ENCODE measurements at regions not wholly inside any gene's neighbourhood (a gene's known extent, or its start where the extent isn't known, plus 50 kb on each side); places are given as distances from the start of the nearest gene placed in this dataset.
"Not testable (repeated sequence)": the region's sequence is repeated elsewhere in the genome, so short reads cannot be mapped to it uniquely, and the experiment has no call there.

DNA sequence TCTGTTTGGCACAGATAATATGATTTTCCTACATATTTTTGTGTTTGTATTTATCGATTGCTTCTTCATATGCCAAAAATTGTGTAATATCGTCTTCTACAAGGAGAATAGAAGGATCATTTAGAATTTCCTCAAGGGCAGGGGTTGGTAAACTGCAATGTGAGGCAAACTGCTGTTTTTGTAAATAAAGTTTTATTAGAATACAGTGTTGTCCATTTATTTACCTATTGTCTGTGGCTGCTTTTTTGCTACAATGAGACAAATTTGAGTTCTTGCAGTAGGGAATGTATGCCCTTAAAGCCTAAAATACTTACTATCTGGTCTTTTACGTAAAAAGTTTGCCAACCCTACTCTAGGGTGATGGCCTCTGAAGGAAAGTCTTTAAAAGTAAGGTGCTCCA lies 509.5 kb downstream of the TMEM114 start:
- Histone ChIP-seq H3K4me1 (ENCODE audit: insufficient read depth, low read length) (no peaks in the 10 kb centered on the region), H3K9me3 (ENCODE audit: control insufficient read depth, insufficient read depth, low read length) (no peaks in the 10 kb centered on the region), H3K9ac (ENCODE audit: low read depth, low read length) (no peak overlapping the region), H3K36me3 (ENCODE audit: insufficient read depth, low read length) (no peaks in the 10 kb centered on the region)

DNA sequence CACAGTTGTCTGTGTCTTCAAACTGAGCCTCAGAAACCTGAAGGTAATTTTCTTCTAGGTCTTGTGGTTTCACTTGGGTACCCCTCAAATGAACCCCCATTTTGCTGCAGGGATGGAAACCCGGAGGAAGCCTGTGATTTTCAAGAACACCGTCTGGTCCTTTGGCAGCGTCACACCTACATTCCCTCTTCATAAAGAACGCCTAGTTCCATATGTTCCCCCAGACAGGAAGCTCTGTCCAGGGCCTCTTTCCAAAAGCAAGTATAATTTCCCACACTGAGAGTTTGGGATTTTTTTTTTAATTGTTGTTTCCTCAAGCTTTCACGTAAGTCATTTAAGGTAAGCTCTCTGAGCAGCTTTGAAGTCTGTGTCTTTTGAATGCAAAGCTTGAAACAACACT lies 515.0 kb downstream of the TMEM114 start:
- no peaks in the 10 kb centered on the region for H3K4me1 ChIP-seq (ENCODE audit: insufficient read depth, low read length)
- H3K9me3 ChIP-seq (ENCODE audit: control insufficient read depth, insufficient read depth, low read length) = no peaks in the 10 kb centered on the region; the same call in 1 of the 2 replicates
- H3K36me3 ChIP-seq (ENCODE audit: insufficient read depth, low read length) = no peaks in the 10 kb centered on the region

DNA sequence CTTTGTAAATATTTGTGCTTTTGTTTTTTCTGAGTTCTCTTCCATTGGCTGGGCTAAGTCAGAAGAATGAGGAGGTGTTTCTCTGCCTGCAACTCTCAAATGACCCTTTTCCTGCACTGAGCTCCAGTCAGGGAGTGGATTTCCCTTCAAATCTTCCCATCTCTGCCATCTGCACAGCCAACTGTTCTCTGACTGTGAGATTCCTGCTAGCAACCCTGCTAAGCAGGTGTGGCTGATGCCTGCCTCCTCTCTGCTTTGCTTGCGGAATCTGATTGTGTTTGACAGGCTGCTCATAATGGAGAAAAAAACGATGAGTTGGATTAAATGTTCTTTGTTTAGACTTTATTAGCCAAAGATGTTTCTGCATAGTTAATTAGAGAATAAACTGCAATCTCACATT lies 519.8 kb downstream of the TMEM114 start:
- no peaks in the 10 kb centered on the region for H3K36me3 ChIP-seq (ENCODE audit: insufficient read depth, low read length)
- H3K4me1 ChIP-seq (ENCODE audit: insufficient read depth, low read length) = no peaks in the 10 kb centered on the region
- H3K9ac ChIP-seq (ENCODE audit: low read depth, low read length) = no peak overlapping the region
- no peaks in the 10 kb centered on the region; the same call in 1 of the 2 replicates for H3K9me3 ChIP-seq (ENCODE audit: control insufficient read depth, insufficient read depth, low read length)

More for the DNA sequence above, 515.0 kb downstream of the TMEM114 start:
- H3K9ac ChIP-seq (ENCODE audit: low read depth, low read length) = no peak overlapping the region

DNA sequence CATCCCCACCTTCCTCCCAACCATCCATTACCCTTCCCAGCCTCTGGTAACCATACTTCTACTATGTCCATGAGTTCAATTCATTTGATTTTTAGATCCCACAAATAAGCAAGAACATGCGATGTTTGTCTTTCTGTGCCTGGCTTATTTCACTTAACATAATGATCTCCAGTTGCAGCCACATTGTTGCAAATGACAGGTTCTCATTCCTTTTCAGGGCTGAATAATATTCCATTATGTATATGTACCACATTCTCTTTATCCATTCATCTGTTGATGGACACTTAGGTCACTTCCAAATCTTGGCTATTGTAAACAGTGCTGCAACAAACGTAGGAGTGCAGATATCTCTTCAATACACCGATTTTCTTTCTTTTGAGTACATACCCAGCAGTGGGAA lies 522.1 kb downstream of the TMEM114 start:
- not testable (repeated sequence) for H3K9me3 ChIP-seq (ENCODE audit: control insufficient read depth, insufficient read depth, low read length); H3K36me3 ChIP-seq (ENCODE audit: insufficient read depth, low read length); H3K9ac ChIP-seq (ENCODE audit: low read depth, low read length); H3K4me1 ChIP-seq (ENCODE audit: insufficient read depth, low read length)

DNA sequence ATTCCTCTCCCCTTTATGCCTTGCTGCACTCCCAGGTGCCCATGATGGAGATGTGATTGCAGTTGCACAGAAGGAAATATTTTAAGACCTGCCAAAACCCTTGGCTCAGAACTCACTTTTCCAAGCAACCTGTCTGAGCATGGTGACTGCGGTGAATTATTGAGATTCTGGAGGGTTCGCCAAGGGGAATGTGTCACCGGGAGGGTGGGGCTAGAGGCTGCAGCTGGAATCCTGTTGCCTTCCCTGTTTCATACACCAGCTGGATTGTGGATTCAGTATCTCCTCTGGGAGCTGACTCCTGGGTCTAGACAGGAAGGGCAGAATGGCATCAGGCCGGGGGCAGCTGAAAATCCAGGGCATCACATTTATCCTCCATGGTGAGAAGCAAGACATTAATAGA lies 527.2 kb downstream of the TMEM114 start:
- Histone ChIP-seq H3K36me3 (ENCODE audit: insufficient read depth, low read length) (no peaks in the 10 kb centered on the region), H3K4me1 (ENCODE audit: insufficient read depth, low read length) (no peaks in the 10 kb centered on the region)

DNA sequence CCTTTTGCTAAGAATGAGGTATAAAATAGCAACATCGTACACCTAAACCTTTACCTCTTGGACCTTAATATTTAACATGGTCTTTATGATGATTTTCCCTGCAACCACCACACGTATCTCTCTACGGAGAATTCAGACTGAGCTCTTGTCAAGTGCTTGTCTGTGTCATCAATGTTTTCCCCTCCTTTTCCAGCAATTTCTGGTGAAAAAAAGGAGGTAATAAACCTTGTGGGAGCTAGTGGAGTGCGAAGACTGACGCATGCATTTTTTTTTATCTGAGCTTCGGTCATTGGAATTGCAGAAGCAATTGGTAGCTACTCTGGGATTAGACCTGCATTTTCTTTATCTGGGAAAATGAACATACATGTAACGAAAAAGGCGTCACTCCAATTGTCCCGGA lies 527.6 kb downstream of the TMEM114 start:
- Histone ChIP-seq H3K36me3 (ENCODE audit: insufficient read depth, low read length) (no peaks in the 10 kb centered on the region), H3K9me3 (ENCODE audit: control insufficient read depth, insufficient read depth, low read length) (0 out of 2 replicates have a peak, but pooled peaks cover 3% of the 10 kb centered on the region), H3K4me1 (ENCODE audit: insufficient read depth, low read length) (no peaks in the 10 kb centered on the region), H3K9ac (ENCODE audit: low read depth, low read length) (no peak overlapping the region)

More for the DNA sequence above, 527.2 kb downstream of the TMEM114 start:
- no peak overlapping the region for H3K9ac ChIP-seq (ENCODE audit: low read depth, low read length)
- H3K9me3 ChIP-seq (ENCODE audit: control insufficient read depth, insufficient read depth, low read length) = 0 out of 2 replicates have a peak, but pooled peaks cover 3% of the 10 kb centered on the region

DNA sequence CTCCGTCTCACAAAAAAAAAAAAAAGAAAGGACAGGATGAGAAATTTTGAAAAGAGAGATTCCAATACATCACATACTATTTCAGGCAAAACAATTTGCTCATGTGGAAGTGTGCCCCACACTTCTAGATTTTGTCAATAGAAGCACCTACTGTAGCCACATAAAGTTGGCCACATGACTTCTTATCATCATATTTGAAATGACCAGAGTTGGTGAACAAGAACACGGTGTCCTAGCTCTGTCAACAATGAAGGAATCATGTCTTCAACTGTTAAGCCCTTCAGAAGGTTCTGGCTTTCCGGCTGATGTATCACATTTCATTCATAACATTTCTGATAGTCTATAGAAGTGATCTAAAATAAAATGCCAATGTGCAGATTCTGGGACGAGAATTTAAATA lies 534.5 kb downstream of the TMEM114 start:
- Histone ChIP-seq H3K9me3 (ENCODE audit: control insufficient read depth, insufficient read depth, low read length) (no peaks in the 10 kb centered on the region), H3K4me1 (ENCODE audit: insufficient read depth, low read length) (no peaks in the 10 kb centered on the region), H3K36me3 (ENCODE audit: insufficient read depth, low read length) (no peaks in the 10 kb centered on the region), H3K9ac (ENCODE audit: low read depth, low read length) (no peak overlapping the region)

DNA sequence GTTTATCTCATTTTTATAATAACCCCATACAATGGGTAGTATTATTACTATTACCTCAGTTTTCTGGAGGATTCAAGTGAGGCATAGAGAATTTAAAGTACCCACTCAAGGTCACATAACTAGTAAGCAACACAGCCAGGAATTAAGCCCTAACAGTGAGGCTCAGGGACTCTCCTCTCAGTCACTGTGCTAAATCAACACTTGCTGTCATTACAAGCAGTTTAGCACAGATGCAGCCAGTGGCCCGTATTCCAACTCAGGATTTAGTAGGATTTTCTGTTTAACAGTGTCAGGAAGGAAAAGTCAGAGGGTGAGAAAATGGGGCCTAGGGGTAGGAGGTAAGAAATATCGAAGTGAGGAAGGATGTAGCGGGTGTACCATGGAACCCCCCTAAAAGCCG lies 536.9 kb downstream of the TMEM114 start:
- Histone ChIP-seq H3K36me3 (ENCODE audit: insufficient read depth, low read length) (no peaks in the 10 kb centered on the region), H3K4me1 (ENCODE audit: insufficient read depth, low read length) (no peaks in the 10 kb centered on the region), H3K9ac (ENCODE audit: low read depth, low read length) (no peak overlapping the region), H3K9me3 (ENCODE audit: control insufficient read depth, insufficient read depth, low read length) (no peaks in the 10 kb centered on the region)

DNA sequence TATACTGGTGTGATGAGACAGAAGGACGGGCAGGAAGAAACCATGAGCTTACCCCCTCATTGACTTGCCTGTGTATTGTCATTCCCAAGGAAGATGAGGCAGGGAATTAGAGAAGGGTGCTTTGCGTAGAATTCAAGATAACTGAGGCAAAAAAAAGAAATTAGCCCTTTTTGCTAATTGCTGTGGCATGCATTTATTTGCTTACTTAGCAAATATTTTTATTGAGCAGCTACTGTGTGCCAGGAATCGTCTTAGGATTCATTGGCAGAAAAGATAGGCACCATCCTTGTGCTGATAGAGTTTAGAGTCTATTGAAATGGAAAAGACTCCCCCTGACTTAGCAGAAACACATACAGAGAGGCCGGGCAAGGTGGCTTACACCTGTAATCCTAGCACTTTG lies 541.9 kb downstream of the TMEM114 start:
- Histone ChIP-seq H3K9ac (ENCODE audit: low read depth, low read length) (no peak overlapping the region), H3K4me1 (ENCODE audit: insufficient read depth, low read length) (no peaks in the 10 kb centered on the region), H3K9me3 (ENCODE audit: control insufficient read depth, insufficient read depth, low read length) (no peaks in the 10 kb centered on the region), H3K36me3 (ENCODE audit: insufficient read depth, low read length) (no peaks in the 10 kb centered on the region)

DNA sequence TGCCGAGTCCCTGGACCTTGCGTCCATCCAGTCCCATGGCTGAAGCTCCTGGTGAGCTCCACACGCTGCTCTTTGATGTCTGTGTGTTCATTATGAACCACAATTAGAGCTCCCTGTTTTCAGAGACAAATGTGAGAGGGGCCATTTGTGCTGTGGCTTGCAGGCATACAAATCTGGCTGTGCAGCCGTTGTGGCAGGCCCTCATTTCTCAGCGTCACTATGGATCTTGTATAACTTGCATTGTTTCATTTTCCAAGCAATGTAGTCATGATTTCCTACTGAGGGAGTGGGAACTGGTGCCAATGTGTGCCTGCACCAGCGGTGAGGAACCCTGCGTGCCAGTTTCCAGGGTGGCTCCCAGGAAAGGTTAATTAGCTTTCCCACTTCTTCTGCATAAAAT lies 542.6 kb downstream of the TMEM114 start:
- Histone ChIP-seq H3K9me3 (ENCODE audit: control insufficient read depth, insufficient read depth, low read length) (no peaks in the 10 kb centered on the region), H3K4me1 (ENCODE audit: insufficient read depth, low read length) (no peaks in the 10 kb centered on the region), H3K9ac (ENCODE audit: low read depth, low read length) (no peak overlapping the region), H3K36me3 (ENCODE audit: insufficient read depth, low read length) (no peaks in the 10 kb centered on the region)

DNA sequence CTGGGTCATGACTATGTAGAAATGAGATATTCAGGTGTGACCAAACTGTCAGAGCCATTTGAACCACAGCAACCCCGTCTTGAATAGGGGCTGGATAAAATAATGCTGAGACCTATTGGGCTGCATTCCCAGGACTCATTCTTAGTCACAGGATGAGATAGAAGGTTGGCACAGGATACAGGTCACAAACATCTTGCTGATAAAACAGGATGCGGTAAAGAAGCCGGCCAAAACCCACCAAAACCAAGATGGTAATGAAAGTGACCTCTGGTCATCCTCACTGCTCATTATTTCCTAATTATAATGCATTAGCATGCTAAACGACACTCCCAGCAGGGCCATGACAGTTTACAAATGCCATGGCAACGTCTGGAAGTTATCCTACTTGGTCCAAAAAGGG lies 545.5 kb downstream of the TMEM114 start:
- H3K4me1 ChIP-seq (ENCODE audit: insufficient read depth, low read length) = no peaks in the 10 kb centered on the region
- no peak overlapping the region for H3K9ac ChIP-seq (ENCODE audit: low read depth, low read length)
- no peaks in the 10 kb centered on the region for H3K9me3 ChIP-seq (ENCODE audit: control insufficient read depth, insufficient read depth, low read length)
- no peaks in the 10 kb centered on the region for H3K36me3 ChIP-seq (ENCODE audit: insufficient read depth, low read length)

DNA sequence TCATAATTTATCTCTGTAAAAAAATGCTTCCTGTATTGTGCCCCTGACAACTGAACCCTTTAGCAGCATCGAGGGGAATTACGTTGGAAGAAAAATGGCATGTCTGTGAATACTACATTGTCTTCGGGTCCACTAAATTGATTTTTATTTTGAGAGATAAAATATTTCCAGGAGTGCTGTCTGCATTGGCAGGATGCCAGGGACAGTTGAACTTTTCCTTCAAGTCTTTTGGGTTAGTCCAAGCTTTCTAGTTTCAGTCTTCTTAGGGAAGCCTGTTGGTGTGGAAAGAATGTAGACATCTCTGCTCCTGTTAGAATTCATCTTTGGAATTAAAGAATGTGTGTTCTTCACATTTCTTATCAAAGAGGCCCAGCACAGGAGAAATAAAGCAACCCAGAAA lies 557.9 kb downstream of the TMEM114 start:
- Histone ChIP-seq H3K4me1 (ENCODE audit: insufficient read depth, low read length) (no peaks in the 10 kb centered on the region), H3K9ac (ENCODE audit: low read depth, low read length) (no peak overlapping the region), H3K36me3 (ENCODE audit: insufficient read depth, low read length) (no peaks in the 10 kb centered on the region)

DNA sequence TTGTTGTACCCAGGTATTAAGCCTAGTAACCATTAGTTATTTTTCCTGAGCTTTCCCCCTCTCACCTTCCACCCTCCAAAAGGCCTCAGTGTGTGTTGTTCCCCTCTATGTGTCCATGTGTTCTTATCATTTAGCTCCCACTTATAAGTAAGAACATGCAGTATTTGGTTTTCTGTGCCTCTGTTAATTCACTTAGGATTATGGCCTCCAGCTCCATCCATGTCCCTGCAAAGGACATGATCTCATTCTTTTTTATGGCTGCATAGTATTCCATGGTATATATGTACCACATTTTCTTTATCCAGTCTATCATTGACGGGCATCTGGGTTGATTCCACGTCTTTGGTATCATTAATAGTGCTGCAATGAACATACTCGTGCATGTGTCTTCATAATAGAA lies 560.3 kb downstream of the TMEM114 start:
- H3K36me3 ChIP-seq (ENCODE audit: insufficient read depth, low read length); H3K9me3 ChIP-seq (ENCODE audit: control insufficient read depth, insufficient read depth, low read length); H3K9ac ChIP-seq (ENCODE audit: low read depth, low read length); H3K4me1 ChIP-seq (ENCODE audit: insufficient read depth, low read length): not testable (repeated sequence)

More for the DNA sequence above, 557.9 kb downstream of the TMEM114 start:
- no peaks in the 10 kb centered on the region for H3K9me3 ChIP-seq (ENCODE audit: control insufficient read depth, insufficient read depth, low read length)

DNA sequence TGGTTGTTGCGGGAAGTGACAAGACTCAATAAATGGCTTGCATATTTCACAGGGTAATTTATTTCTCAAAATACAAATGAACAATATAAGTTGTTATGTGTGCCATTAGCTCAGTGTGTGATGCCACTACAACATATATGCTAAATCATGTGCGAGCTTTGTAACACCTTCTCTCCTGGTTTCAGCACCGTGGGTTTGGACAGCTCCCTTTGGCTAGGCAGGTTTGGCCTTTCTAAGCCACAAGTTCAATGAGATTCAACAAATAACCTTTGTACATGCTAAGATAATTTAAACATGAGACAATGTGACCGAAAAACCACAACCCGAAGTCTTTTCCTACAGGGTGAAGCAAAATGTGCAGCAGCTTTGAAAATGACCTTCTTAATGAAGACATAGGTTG lies 563.9 kb downstream of the TMEM114 start:
- no peak overlapping the region for H3K9ac ChIP-seq (ENCODE audit: low read depth, low read length)
- no peaks in the 10 kb centered on the region for H3K9me3 ChIP-seq (ENCODE audit: control insufficient read depth, insufficient read depth, low read length)
- H3K4me1 ChIP-seq (ENCODE audit: insufficient read depth, low read length) = no peaks in the 10 kb centered on the region
- H3K36me3 ChIP-seq (ENCODE audit: insufficient read depth, low read length) = no peaks in the 10 kb centered on the region

DNA sequence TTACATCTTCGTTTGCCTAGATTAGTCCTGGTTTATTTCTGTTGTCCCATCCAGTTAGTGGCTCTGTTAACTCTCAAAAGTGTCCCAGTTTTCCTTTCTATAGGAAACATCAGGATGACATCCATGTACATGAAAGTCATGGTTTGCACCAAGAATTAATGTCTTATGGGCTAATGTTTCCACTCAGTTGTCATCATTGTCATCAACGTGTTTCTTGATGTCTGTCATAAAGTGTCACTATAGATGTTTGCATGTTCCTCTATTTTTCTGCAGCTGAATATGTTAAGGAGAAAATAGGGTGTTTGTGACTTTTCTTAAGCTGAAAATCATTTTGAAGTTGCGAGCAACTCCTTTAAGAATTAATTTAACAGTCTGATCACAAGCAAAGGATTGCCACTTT lies 567.0 kb downstream of the TMEM114 start:
- Histone ChIP-seq H3K4me1 (ENCODE audit: insufficient read depth, low read length) (no peaks in the 10 kb centered on the region), H3K9me3 (ENCODE audit: control insufficient read depth, insufficient read depth, low read length) (no peaks in the 10 kb centered on the region), H3K36me3 (ENCODE audit: insufficient read depth, low read length) (no peaks in the 10 kb centered on the region), H3K9ac (ENCODE audit: low read depth, low read length) (no peak overlapping the region)
